ENCODE measurements at regions not wholly inside any gene's neighbourhood (a gene's known extent, or its start where the extent isn't known, plus 50 kb on each side); places are given as distances from the start of the nearest gene placed in this dataset.

- TF ChIP-seq CTCF (IDR thresholded peaks at IDR 0.05) (no peak), POLR2A (IDR thresholded peaks at IDR 0.05) (no peak)
Measured at GRCh38 chr7:35342786-35343185, 88.9 kb upstream of the TBX20 start.
